GF-D8 (cell line): ENCODE measurements at regions not wholly inside any gene's neighbourhood (a gene's known extent, or its start where the extent isn't known, plus 50 kb on each side); places are given as distances from the start of the nearest gene placed in this dataset.

Experiments
- DNase-seq: peaks from one replicate; lab custom pipeline; 2025; lab: John Stamatoyannopoulos, UW

DNA sequence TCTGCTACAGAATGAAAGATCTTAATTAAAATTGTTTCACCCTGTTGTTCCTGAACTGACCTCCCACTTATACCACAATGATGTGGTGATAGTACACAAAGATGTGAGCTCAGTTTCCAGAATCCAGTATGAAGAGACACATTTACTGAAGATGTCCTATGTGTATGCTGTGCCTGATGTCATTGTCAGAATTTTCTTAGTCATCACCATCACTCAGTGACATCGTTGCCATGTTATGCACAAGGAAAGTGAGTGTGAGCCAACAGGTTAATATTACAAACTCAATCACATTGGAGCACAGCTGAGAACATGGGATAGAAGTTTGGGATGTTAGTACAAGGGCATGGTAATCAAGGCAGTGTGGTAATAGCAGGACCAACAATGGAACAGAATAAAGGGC is 199.7 kb upstream of the CHRNA7 start:
- DNase-seq: no peak

DNA sequence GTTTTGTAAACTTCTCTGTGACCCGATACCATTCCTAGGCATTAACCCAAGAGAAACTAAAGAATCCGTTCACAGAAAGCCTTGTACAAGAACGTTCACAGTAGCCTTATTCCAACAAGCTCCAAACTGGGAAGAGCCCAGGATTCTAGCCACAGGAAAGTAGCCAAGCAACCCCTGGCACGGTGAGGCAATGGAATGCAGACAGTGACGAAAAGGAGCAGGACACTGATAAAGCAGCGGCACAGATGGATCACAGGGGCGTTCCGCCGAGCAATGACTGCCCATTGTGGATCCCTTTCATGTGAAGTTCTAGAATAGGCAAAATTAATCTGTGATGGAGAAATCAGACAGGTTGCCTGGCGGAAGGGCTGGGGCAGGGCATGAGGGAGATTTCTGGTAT is 198.7 kb upstream of the CHRNA7 start:
- no peak for DNase-seq

DNA sequence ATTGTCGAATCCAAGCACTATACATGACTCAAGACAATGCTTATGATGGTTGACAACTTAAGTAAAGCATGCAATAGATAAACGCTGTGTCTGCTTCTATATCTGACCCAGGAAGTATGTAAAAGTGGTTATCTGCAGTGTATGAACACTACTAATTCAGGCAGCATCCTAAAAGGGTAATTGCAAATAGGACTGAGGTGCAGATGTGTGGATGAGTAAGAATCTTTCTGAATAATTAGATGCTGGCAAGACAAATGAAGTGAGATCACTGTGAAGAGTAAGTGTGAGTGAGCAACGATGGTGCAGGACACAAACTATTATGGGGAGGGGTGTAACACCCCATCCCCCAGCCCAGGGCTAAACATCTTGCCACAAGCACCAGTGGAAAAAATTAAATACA is 195.7 kb upstream of the CHRNA7 start:
- DNase-seq: no peak

DNA sequence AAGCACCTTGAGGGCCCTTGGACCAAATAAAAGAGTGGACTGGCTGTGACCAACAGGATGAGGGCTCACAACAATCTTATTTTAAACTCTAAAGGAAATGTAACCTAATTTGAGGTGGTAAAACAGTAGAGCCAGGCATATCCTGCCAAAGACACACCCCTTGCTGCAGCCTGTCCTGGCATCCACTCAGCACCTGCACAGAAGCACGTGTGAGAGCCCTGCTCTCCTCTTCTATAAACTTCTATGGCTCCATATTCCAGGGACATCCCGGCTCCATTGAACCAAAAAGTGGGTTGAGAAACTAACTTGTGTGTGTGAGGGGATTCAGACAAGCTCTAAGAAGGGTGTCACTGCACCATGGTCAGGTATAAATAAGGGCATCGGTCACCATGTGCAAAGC is 190.9 kb upstream of the CHRNA7 start:
- DNase-seq: no peak

DNA sequence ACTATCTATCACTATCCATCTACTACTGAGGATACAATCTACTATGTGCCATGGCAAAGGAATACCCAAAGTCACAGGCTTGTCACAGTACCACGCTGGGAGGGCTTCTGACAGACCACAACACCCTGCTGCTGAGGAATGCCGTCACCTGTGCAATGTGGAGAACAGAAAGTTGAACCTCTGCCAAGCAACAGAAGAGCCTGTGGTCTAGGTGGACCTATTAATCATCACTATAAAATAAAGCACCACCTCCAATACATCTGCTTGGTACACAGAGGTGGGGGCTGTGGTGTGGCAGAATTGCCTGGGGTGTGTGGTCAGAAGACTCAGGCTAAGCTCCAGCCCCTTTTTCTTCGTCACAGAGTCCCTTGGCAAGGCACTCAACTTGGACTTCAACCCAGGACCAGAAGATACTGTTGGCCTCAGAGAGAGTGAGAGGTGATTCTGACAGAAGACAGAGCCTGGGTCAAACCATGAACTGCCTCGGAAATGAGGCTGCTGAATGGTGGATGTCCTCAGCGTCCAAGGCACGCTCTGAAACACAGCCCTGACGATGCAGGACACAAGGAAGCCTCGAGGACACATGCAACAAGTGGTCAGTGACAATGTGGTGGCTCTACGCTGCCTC is 189.4 kb upstream of the CHRNA7 start:
- no peak for DNase-seq

DNA sequence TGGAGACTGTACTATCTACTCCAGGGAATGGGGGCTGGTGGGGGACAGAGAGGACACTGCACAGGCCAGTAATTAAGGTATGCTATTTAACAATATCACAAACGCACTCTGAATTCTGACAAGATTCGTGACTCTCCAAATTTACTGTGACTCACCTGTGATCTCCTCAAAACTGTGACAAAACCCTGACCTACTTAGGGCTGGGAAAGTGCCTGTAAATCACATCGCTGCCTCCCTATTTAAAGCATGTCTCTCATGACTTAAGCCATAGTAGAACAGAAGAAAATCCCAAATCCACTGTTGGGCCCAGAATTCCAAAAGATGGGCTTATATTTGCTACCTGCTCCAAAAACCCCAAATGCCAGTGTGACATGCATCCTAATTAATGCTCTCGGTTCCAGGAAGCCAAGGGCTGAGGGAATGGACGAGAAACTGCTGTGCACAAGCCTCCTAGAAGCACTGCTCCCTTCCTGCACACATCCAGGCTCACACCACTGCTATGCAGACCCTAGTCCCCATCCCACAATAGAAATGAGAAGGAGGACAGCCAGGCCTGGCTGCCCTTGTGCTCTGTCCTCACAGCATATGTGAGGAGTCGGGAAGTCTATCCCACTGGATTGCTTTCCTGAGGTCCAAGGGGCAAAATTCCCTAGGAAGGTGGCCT is 187.7 kb upstream of the CHRNA7 start:
- no peak for DNase-seq

DNA sequence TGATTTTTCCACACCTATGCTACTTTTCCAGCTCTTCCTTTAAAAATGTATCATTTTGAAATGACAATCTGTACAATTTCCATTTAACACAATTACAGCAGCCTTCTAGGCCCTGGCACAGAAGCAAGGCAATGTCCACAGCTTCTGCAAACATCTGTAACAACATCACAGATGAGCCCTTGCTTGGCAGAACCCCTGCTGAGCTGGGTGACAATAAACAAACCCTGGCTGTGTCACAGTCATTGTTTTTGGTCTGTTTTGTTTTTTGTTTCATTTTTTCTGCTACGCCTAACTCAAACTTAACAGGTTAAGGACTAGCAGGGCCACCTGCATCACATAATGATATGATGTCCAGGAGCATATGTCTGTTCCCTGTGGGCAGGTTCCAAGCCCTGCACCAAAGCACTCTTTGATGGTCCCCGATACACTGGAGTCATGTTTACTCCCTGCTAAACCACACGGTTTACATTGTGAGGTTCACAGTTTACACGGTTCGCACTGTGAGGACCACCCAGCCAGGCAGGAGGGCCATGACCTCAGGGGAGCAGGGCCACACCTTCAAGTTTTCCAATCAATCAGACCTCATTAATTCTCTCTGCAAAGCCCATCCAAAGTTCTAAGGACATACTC is 186.8 kb upstream of the CHRNA7 start:
- no peak for DNase-seq

DNA sequence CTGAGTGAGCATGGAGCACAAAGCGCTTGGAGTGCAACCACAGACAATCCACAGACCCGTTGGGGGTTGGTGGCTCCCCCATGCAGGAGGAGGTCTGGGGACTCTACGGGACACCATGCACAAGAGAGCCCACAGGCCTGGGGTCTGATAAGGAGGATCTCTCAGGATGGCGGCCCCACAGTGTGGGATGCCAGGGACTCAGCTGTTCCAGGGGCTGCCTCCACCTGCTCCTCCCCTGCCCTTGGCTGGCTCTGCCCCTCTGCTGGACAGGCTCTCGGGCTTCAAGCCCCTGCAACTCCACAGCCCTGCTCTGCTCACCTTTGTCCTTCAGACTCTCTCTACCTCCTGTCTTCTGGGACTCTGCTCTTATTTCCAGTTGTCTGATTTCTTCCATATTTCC is 184.5 kb upstream of the CHRNA7 start:
- DNase-seq: no peak

DNA sequence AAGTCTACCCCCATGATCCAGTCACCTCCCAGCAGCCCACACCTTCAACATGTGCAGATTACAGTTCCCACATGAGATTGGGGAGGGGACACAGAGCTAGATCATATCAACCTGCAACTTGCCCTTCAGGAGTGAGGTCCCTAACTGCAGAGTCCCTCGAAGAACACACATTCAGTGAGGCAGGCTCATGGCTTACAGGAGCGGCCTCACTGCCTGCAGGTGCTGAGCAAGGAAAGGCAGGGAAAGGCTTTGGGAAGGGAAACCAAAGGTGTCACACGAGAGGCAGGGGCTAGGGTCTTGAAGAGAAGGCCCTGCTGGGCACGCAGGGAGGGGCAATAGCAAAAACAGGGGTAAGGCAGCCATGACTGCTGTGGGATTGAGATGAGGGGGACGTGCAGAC is 182.4 kb upstream of the CHRNA7 start:
- no peak for DNase-seq

DNA sequence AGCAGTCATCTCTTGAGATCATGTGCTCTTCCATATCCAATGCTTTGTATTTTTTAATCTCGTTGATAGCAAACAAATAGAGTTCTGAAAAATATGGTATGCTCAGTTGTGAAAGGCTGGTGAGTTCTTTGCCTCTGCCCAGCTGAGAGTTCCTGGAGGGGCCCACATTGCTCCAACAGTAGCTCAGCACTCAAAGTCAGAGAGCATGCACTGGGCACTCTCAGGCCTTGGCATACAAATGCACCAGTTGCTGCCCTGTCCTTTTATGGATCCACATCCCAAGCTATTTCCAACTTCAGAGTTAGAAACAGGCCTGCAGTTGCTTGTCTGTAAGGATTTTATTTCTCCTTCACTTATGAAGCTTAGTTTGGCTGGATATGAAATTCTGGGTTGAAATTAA is 181.7 kb upstream of the CHRNA7 start:
- no peak for DNase-seq

DNA sequence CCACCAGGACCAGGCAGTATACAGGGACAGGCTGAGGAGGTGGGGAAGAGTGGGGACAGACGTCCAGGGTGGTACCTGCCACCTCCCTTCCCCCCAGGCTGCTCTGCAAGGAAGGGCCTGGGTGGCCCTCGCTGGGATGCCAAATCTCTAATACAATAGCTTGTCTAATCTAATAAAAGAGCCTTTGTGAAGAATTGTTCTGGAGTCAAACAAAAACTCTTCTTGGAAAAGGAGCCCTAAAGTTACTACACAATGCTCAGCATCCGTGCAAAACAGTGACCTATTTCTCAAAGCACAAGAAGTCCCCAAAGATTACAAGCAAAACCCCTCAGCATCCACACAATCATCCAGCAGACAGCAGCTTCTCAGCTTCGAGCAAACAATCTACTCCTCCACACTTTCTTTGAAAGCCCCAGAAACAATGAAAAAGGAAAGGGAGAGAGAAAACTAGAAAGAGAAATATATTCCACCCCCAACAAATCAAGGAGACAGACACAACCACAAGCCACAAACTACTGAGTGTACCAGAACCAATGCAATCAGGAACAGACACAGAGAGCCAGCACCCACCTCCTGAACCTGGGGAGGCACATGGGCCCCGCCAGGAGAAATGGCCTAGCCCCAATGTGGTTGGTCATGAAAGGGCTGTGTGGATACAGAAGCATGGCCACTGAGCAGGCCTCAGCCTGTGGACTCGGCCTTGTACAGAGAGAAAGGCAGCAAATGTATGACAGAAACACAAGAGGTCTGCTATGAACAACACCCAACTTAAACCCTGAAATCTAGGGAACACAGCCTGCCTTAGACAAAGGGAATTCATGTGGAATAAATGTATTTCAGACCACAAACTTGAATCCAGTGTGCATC is 177.1 kb upstream of the CHRNA7 start:
- DNase-seq: no peak

DNA sequence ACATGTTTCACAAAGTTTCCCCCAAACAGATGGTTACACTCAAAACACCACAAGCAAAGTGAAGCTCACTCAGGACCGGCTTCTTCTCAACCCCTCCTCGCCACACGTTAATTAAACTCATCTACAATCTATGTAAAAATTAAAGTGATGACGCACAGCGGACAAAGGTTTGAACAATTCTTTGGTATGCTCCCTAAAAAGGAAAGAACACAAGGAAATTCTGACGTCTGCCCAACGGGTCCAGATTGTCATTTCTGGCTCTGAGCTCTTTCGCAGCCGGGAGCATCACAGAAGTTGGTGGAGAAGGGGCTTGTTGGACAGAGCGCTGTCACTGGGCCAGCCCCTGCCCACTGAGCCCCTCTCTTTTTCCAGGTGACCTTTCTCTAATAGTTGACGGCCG is 173.7 kb upstream of the CHRNA7 start:
- DNase-seq: no peak

DNA sequence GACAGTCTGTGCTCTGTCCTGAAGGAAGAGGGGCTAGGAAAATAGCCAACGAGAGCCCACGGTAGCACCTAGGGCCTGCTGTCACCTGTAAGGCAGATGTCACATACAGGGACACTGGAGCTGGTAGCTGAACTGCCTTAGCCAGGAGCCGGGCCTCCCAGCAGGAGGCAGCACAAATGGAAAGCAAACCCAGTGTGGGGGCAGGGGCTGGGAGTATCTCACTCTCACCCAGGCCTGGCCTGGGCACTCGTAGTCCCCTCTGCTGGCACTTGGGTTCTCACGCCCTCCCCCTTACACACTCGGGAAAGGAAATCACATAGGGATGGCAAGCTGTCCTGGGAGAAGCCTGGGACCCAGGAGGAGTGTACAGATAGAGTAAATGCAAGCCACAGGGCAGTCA is 173.1 kb upstream of the CHRNA7 start:
- DNase-seq: no peak

DNA sequence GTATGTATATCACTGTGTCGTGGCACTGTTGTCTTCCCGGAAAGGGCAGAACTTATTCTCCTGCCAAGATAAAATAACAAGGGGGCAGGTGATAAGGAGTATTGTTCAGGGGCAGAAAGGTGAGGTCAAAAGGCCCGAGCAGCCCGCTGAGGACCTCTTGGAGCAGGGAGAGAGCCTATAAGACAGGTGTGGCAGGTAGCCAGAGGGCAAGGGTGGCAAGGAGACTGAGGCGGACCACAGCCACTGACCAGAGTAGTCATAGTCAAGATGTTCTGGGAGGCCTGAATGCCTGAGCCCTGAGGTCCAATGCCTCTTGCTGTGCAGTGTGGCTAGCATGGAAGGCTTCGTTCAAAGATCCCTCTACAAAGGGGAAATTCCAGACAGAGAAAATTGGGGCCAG is 172.3 kb upstream of the CHRNA7 start:
- no peak for DNase-seq

DNA sequence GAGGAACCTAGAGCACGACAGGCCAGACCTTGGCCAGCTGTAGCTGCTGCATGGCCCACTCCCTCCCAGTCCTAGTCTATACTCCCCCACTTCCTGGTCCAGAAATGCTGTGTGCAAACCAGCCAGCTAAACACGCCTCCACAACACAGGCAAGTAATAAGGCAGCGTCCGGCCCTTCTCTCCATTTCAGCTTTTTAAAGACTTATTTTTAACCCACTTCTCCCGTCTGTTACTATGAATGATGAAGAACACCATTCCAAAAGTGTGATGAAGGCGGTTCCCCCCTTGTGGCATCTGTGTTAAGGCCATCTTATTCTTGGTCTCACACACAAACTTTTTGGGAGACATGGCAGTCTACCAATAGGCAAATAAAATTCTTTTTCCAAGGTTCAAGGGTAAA is 164.1 kb upstream of the CHRNA7 start:
- DNase-seq: no peak

DNA sequence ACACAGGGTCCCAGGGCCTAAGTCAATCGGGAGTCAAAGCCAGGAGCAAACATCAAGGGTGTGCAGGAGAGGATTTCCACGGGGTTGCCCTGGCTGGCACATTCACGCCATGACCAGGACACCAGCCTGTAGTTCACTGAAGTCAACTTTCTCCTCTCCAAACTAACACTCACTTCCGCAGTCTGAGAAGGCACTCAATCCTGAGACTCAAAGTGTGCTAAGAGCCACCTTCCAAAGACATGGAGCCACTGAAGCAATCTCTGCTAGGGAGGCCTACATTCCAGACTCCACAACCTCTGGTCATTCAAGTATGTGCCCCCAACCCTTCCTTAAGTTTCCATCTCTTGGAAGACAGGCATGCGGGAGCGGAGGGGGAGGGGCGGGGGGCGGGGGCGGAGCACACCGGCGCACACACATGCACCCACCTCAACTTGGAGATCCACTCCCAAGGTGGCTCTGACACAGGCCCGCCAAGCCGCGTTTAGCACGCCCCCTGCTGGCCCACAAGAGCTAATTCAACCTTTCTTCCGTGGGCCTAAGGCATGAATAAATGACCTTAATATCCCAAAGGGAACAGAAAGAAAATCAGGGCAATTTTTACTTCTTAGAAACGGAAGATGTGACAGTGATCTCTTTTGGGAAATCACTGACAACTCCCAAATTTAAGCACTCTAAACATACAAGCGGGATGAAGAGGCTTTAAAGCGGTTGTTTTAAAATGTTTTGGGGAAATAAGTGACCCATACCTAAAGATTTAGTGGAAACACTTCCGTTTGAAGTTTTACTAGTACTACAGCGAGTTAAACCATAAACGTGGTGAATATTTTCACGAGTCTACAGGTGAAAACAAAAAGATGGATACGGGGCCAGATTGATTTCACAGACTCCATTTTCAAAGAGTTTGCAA is 162.5 kb upstream of the CHRNA7 start:
- no peak for DNase-seq

DNA sequence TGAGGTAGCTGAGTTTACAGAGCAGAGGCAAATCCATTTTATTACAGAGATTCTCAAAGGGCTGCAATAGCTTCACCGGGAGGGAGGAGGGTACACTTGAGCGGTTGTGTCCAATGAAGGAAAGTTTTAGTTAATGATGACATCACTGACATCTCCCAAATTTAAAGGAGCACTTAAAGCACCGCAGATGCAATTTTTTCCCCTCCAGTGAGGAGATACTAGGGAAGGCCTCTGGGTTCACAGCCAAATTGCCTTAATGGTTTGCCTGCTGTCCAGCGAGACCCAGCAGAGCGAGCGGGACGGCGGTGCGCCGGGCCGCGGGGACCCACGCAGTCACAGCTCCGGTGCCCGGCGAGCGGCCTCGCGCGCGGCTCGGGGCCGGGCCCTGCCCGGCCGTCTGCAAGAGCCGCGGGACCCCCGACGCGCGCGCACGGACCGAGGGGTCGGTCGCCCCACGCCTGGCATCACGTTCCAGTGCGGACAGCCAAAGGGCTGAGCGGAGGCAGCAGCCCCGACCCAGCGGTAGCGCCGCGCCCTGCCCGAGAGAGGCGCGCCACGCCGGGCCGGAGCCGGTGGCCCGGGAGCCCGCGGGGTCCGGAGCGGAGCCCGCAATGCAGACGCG is 160.5 kb upstream of the CHRNA7 start:
- no peak for DNase-seq

DNA sequence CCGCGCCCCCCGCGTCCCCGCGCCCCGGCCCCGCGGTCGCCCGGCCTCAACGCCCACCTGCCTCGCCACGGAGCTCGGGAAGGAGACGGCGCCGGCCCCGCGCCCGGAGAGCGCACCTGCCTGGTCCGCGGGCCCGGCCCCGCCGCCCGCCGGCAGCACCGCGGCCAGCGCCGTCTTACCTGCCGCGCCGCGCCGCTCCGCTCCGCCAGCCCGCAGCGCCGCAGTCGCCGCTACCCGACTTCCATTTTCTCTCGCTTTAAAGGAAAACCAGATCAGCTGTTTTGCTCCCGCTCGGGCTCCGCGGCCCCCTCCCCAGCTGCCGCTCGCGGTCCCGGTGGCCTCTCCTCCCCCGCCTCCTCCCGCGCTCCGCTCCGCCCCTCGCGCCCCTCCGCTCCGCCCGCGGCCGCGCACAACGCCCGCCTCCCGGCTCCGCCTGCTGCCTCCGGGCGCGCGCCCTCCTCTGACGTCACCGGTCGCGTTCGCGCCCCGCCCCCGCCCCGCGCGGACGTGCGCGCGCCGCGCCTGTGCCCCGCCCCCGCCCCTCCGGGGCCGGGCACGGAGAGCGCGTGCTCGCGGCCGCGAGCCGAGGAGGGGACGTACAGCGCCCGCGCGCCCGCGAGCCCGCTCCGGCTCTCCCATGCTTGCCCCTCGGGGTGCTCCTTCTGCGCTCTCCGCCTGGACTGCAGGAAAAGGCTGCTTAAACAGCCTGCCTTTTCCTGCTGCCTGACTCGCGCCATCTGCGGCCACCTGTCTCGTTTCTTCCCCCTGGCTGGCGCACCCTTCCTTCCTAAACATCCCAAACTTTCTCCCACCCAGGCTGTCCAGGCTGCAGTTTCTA is 159.8 kb upstream of the CHRNA7 start, which contains the start of gene OTUD7A:
Gene OTUD7A (minus strand): TSS at position 346 of the 838 bp plus-strand sequence.
- DNase-seq: no peak

DNA sequence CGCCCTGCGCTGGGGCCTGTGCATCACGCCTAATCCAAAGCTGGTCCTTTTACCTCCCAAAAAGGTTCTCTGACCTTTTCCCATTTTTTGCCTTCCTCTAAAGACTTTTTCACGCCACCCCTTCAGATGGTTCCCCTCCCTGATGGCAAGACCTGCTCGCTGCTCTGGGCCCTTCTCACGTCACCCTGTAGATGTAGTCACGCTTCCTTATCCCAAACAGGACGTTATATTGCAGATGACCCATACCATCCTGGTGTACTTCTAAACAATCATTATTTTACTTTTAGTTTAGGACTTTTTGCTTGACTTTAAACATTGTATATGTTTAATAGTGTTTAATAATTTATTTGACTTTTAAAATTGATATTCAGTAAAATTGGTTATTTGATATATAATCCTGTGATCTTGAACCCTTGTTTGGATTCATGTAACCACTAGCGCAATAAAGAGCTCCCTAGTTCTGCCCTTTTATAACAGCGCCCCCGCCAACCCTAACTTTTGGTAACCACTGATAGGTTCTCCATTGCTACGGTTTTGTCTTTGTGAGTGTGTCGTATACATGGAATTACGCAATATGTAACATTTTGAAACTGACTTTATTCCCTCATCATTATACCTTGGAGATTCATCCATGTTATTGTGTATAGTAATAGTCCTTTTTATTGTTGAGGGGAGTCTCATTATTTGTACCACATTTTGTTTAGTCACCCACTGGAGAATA is 159.0 kb upstream of the CHRNA7 start:
- DNase-seq: no peak

DNA sequence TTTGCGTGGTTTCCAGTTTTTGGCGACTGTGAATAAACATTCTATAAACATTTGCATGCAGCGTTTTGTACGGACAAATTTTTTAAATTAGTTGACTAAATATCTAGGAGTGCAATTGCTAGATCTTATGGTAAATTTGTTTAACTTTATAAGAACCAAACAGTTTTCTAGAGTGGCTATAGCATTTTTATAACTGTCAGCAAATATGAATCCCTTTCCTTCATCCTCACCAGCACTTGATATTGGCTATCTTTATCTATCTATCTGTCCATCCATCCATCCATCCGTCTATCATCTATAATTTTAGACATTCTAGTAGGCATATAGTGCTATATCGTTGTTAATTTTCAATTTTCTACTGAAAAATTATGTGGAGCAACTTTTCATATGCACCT is 158.4 kb upstream of the CHRNA7 start:
- no peak for DNase-seq
